ENCODE measurements at regions not wholly inside any gene's neighbourhood (a gene's known extent, or its start where the extent isn't known, plus 50 kb on each side); places are given as distances from the start of the nearest gene placed in this dataset.
"Not testable (repeated sequence)": the region's sequence is repeated elsewhere in the genome, so short reads cannot be mapped to it uniquely, and the experiment has no call there.

DNA sequence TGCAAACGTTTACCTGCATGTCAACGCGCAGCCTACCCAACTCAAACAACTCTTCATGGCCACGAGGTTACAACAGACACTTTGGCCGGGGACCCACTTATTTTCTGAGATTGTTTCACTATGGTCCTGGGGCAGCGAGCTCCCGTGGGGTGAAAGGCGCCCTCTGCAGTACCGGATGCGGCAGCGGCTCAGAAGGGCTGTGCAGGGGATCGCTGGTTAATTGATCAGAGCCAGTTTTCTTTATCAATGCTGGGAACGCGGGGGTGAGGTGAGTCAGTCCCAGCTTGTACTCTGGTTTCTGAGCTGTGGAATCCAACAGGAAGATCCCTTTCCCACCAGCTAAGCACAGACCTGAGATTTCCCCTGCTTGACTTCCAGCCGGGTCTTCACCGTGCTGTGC lies 366.5 kb upstream of the KLF6 start:
- peaks cover 4% of the 10 kb centered on the region for H3K9me3 Mint-ChIP-seq
- ATAC-seq (ENCODE audit: low read depth) (no peak), DNase-seq (no peak)
- H3K36me3 Mint-ChIP-seq = peaks cover 10% of the 10 kb centered on the region
- POLR2A ChIA-PET = interaction anchor here (1.3 kb wide), 1 partner anchor 366 kb away, joined by 4 read pairs; the partner anchor contains the start of gene KLF6
- H3K27me3 Mint-ChIP-seq = no peaks in the 10 kb centered on the region
- peak overlapping the region; percentile 21 for H3K27ac Mint-ChIP-seq
- no peak overlapping the region for H3K4me3 Mint-ChIP-seq
- H3K4me1 Mint-ChIP-seq = peaks cover 17% of the 10 kb centered on the region

DNA sequence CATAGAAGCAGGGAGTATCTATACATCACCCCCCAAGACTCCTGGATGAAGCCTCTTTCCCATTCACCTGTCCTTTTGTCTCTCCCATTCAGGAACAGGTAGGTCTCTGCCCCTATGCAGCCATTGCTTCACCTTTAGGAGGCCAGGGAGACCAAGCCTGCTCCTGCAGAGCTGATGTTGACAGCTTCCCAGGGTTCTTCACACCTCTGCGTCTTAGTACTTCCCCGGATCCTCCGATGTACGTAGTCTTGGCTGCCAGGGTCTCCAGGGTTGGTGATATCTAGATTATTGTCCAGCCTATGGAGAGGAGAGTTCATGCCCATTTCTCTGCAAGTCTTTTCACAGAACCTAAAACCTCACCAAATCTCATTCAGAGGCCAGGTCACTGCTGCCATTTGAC lies 365.7 kb upstream of the KLF6 start:
- H3K4me1 Mint-ChIP-seq = peaks cover 19% of the 10 kb centered on the region
- H3K9me3 Mint-ChIP-seq = peaks cover 9% of the 10 kb centered on the region
- DNase-seq (no peak), ATAC-seq (ENCODE audit: low read depth) (no peak)
- no peaks in the 10 kb centered on the region for H3K27me3 Mint-ChIP-seq
- POLR2A ChIA-PET = no interaction called here
- H3K27ac Mint-ChIP-seq = no peak overlapping the region
- H3K36me3 Mint-ChIP-seq = peaks cover 14% of the 10 kb centered on the region
- H3K4me3 Mint-ChIP-seq = no peak overlapping the region

DNA sequence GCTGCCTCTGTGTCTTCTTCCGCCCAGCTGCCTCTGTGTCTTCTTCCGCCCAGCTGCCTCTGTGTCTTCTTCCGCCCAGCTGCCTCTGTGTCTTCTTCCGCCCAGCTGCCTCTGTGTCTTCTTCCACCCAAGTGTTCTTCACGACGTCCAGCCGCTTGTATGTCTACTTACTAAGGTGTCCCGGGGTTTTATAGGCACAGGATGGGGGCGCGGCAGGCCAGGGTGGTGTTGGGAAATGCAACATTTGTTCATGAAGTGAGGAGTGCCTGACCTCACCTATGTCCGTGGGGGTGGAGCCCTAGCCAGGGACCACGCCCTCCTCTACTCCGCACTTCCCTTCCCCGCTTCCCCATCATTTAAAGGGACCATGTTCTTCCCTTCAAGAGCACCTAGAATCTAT lies 364.5 kb upstream of the KLF6 start:
- H3K27ac Mint-ChIP-seq; POLR2A ChIA-PET; H3K4me3 Mint-ChIP-seq; DNase-seq; H3K9me3 Mint-ChIP-seq; H3K27me3 Mint-ChIP-seq; ATAC-seq (ENCODE audit: low read depth): not testable (repeated sequence)
- H3K36me3 Mint-ChIP-seq = peaks cover 15% of the 10 kb centered on the region
- peaks cover 14% of the 10 kb centered on the region for H3K4me1 Mint-ChIP-seq

DNA sequence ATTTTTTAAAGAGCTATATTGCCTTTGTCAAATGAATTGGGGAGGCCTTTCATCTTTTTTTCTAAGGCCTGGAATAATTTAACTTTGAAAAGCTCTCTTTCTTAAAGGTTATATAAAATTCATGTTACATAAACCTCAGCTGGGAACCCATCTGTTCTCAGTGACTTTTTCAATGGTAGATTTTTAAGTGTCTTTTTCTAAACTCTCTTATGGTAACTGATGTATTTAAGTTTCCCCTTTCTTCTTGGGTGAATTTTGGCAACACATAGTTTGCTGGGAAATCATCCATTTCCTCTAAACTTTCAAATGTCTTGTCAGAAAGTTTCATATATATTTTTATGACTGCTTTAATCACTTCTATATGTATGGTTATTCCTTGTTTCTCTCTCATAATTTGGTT lies 362.2 kb upstream of the KLF6 start:
- no peak for DNase-seq
- Mint-ChIP-seq H3K4me1 (peaks cover 4% of the 10 kb centered on the region), H3K27me3 (no peaks in the 10 kb centered on the region), H3K36me3 (peaks cover 18% of the 10 kb centered on the region), H3K27ac (no peak overlapping the region), H3K4me3 (no peak overlapping the region), H3K9me3 (peaks cover 10% of the 10 kb centered on the region)
- no peak for ATAC-seq (ENCODE audit: low read depth)
- POLR2A ChIA-PET = no interaction called here

DNA sequence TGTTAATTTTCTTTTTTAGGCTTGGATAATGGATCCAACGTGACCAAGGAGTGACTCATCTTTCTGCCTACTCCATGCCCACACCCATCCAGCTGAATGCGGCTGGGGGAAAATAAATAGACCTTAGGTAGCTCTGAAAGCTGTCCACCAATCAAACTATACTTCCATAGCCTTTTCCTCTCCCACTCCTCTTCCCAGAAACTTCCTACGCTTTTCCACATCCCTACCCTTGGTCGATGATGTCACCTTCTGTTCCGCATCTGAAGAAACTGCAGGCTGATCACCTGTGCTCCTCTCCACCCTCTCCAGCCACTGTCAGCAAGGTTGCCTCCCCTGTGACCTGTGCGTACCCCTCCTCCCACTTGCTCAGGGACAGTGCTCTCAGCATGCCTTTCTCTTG lies 359.8 kb upstream of the KLF6 start:
- peaks cover 31% of the 10 kb centered on the region for H3K36me3 Mint-ChIP-seq
- POLR2A ChIA-PET = no interaction called here
- H3K4me3 Mint-ChIP-seq = no peak overlapping the region
- H3K4me1 Mint-ChIP-seq = peaks cover 2% of the 10 kb centered on the region
- DNase-seq = no peak
- peaks cover 23% of the 10 kb centered on the region for H3K9me3 Mint-ChIP-seq
- no peak overlapping the region for H3K27ac Mint-ChIP-seq
- ATAC-seq (ENCODE audit: low read depth) = no peak
- no peaks in the 10 kb centered on the region for H3K27me3 Mint-ChIP-seq

DNA sequence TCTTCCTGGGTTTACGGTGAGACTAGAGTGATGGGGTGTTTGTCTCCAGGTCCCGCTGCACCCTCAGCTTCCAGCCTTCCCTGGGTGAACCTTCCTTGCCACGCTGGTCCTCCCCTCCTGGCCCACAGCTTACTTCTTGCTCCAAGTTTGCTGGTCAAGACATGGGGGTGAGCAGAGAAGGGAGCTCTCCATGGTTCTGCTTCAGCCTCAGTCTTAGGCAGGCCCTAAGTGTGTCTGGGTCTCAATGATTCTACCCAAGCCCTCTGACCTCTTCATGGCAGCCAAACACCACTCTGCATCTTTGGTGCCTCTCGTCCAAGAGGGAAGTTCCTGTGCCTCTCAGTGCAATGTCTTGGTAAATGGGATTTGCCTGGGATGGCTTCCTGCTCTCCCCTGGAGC lies 356.5 kb upstream of the KLF6 start:
- Mint-ChIP-seq H3K9me3 (peaks cover 31% of the 10 kb centered on the region), H3K4me1 (peaks cover 5% of the 10 kb centered on the region), H3K36me3 (peaks cover 38% of the 10 kb centered on the region), H3K27me3 (no peaks in the 10 kb centered on the region), H3K27ac (no peak overlapping the region), H3K4me3 (no peak overlapping the region)
- POLR2A ChIA-PET = interaction anchor here (1.2 kb wide), 1 partner anchor 356 kb away, joined by 3 read pairs; the partner anchor contains the start of gene KLF6
- ATAC-seq (ENCODE audit: low read depth) (no peak), DNase-seq (no peak)

DNA sequence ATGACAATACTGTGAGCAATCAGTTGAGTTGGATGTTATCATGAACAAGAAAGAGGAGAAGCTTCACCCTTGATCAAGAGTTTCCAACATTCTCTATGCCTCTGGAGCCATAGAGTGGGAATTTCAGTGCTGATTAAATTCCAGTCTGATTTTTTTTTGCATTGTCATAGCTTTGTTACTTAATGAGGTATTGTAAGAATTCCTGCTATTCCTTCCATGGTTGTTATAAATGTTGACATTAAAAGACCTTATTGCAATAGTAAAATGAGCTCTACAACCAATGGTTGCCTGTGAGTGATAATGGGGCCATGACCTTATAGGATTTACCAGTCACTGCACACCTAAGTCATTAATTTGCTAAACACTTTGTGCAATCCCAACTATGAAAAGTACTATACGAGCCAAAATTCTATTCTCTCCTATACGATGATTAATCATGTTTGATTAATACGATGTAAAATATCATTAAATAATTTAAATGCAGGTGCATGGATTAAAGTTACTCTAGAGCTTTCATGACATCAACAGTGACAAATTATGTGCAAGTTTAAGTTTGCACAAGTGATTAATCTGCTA lies 353.2 kb upstream of the KLF6 start:
- Mint-ChIP-seq H3K9me3 (peaks cover 24% of the 10 kb centered on the region), H3K27ac (no peak overlapping the region), H3K4me3 (no peak overlapping the region), H3K36me3 (peaks cover 48% of the 10 kb centered on the region), H3K4me1 (peaks cover 18% of the 10 kb centered on the region), H3K27me3 (no peaks in the 10 kb centered on the region)
- ATAC-seq (ENCODE audit: low read depth) (no peak), DNase-seq (no peak)
- POLR2A ChIA-PET = no interaction called here

DNA sequence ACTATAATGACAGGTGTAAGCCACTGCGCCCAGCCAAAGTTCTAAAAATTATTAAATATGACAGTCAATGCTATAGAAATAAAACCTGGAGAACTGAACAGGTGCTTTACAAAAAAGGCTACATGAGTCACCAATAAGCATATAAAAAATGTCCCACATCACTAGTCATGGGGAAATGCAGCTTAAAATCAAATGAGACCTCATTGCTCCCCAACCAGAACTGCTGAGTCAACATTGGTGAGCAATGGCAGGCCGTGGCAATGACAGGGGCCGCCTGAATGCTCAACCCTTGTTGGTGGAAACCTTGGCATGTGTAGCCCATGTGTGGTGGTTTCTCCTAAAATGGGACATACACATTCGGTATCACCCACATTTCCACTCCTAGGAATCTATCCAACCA lies 352.3 kb upstream of the KLF6 start:
- Mint-ChIP-seq H3K27ac (no peak overlapping the region), H3K27me3 (no peaks in the 10 kb centered on the region), H3K36me3 (peaks cover 45% of the 10 kb centered on the region), H3K4me3 (no peak overlapping the region), H3K9me3 (peaks cover 22% of the 10 kb centered on the region), H3K4me1 (peaks cover 21% of the 10 kb centered on the region)
- no peak for ATAC-seq (ENCODE audit: low read depth)
- DNase-seq = no peak
- POLR2A ChIA-PET = no interaction called here

DNA sequence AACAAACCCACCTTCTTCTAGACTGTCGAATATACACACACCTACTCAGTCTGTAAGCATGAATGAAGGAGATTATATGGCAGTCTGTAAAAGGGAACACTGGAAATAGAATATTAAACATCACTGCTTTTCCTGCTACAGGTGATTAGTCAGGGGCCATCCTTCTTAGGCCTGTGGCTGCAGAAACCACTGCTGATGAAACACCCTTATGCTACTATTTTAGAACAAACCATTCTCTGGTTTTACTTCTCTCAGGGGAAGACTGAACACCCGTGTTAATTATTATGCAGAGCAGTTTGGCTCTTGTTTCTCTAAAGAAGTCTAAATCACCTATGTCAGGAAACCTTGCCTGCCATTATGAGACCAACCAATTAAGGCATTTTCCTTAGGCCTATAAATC lies 351.1 kb upstream of the KLF6 start:
- peaks cover 21% of the 10 kb centered on the region for H3K4me1 Mint-ChIP-seq
- H3K4me3 Mint-ChIP-seq = no peak overlapping the region
- peaks cover 14% of the 10 kb centered on the region for H3K9me3 Mint-ChIP-seq
- ATAC-seq (ENCODE audit: low read depth) (peak; percentile 6), DNase-seq (no peak)
- peak overlapping the region; percentile 76 for H3K27ac Mint-ChIP-seq
- H3K36me3 Mint-ChIP-seq = peaks cover 37% of the 10 kb centered on the region
- POLR2A ChIA-PET = interaction anchor here (0.5 to 1.4 kb wide), 2 partner anchors 326 to 351 kb away, joined by 3 to 6 read pairs; partner anchors contain the start of gene KLF6
- H3K27me3 Mint-ChIP-seq = no peaks in the 10 kb centered on the region

DNA sequence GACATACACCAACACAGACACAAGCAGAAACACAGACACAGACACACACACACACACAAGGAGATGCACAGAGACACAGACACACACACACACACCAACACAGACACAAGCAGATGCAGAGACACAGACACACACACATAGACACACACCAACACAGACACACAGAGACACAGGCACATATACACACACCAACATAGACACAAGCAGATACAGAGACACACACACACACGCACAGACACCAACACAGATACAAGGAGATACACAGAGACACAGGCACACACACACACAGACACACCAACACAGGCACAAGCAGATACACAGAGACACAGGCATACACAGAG lies 347.2 kb upstream of the KLF6 start:
- peaks cover 2% of the 10 kb centered on the region for H3K9me3 Mint-ChIP-seq
- H3K27me3 Mint-ChIP-seq = no peaks in the 10 kb centered on the region
- H3K27ac Mint-ChIP-seq = no peak overlapping the region
- POLR2A ChIA-PET = interaction anchor here (0.6 to 5.8 kb wide), 7 partner anchors 72 to 348 kb away, joined by 3 to 74 read pairs (median 9); partner anchors contain the start of gene KLF6
- ATAC-seq (ENCODE audit: low read depth) = no peak
- DNase-seq = no peak
- peaks cover 35% of the 10 kb centered on the region for H3K36me3 Mint-ChIP-seq
- H3K4me3 Mint-ChIP-seq = no peak overlapping the region
- H3K4me1 Mint-ChIP-seq = peaks cover 46% of the 10 kb centered on the region

DNA sequence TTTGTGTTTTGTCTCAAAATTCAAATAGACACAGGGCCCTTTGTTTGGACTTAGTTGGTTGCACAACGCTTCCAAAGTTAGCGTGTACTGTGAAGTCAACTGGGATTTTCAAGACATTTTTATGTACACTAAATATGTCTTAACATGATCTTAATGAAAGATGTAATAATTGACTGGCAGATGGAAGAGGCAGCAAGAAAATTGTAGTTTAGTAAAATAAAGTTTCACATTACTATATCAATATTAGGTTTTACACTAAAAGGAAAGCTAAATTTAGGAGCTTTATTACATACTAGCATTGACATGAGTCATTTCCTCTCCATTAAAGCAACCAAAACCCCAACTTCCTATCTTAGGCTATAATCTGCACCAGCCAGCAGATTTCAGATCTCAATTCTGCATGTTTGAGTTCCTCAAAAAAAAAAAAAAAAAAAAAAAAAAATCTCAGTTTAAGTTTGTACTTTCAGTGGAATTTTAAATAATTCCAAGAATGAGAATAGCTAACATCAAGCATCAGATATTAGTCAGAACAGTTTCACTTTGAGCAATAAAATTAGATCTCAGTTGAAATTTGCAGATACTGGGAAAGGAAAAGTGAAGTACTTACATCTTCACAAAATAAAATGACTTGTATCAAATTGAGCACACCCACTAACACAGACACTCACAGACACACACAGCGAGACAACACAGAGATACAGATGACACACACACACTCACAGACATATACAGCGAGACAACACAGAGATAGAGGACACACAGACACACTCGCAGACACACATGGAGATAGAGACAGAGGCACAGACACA lies 346.6 kb upstream of the KLF6 start:
- Mint-ChIP-seq H3K36me3 (peaks cover 37% of the 10 kb centered on the region), H3K27ac (no peak overlapping the region), H3K9me3 (peaks cover 3% of the 10 kb centered on the region), H3K4me3 (no peak overlapping the region), H3K4me1 (peaks cover 44% of the 10 kb centered on the region), H3K27me3 (no peaks in the 10 kb centered on the region)
- POLR2A ChIA-PET = interaction anchor here (0.5 to 5.8 kb wide), 16 partner anchors 18 to 374 kb away, joined by 3 to 74 read pairs (median 6); partner anchors contain the start of gene KLF6
- DNase-seq = peak; percentile 36
- ATAC-seq (ENCODE audit: low read depth) = peak; percentile 73

DNA sequence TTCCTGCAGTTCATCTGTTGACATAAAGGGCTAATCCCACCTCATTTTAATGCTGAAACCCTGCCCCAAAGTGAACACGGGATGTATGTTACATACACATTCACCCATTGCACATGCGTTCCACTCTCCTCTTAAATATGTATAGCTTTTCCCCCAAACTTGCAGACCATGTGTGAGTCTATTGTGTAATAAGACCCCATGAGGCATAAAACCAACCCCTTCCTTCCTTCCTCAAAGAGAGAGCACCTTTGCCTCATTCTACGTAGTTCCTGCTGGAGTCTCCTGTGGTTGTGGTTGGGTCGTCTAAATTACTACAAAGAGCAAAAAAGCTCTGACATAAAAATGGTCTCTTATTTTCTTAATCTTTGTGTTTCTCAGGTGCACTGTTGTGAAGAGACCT lies 345.7 kb upstream of the KLF6 start:
- no peak overlapping the region for H3K4me3 Mint-ChIP-seq
- no peaks in the 10 kb centered on the region for H3K27me3 Mint-ChIP-seq
- H3K4me1 Mint-ChIP-seq = peaks cover 42% of the 10 kb centered on the region
- no peak overlapping the region for H3K27ac Mint-ChIP-seq
- H3K9me3 Mint-ChIP-seq = peaks cover 8% of the 10 kb centered on the region
- ATAC-seq (ENCODE audit: low read depth) = peak; percentile 43
- peaks cover 39% of the 10 kb centered on the region for H3K36me3 Mint-ChIP-seq
- no peak for DNase-seq
- POLR2A ChIA-PET = interaction anchor here (0.7 to 5.8 kb wide), 9 partner anchors 154 to 373 kb away, joined by 3 to 74 read pairs (median 7); partner anchors contain the start of gene KLF6

DNA sequence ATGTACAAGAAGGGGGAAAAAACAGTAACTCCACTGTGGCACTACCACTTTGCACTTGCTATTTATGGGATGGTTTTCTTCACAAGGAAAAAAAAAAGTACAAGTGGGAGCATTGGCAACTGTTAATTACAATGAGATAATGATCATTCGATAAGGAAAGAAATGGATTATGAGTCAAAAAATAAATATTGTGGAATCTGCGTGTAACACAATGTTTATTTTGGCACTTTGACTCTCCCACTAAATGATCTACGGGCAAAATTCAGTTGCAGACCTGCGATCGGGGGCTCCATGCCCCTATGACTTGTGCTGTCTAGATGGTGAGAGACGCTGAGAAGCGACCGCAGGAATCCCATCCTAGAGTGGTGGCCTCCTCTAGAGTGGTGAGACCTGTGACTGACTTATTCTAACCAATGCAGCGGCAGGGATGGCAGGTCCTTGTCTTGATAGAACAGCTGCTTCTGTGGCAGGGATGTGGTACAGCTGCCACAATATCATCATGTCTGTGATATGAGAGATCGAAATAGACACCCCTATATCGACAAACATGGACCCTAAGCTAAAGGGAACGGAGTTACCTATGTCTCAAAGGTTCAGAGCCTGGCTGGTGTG lies 345.0 kb upstream of the KLF6 start:
- ATAC-seq (ENCODE audit: low read depth) (no peak), DNase-seq (no peak)
- H3K36me3 Mint-ChIP-seq = peaks cover 37% of the 10 kb centered on the region
- peak overlapping the region; percentile 70 for H3K27ac Mint-ChIP-seq
- peak overlapping the region; percentile 29 for H3K4me3 Mint-ChIP-seq
- POLR2A ChIA-PET = interaction anchor here (0.7 to 5.8 kb wide), 7 partner anchors 156 to 346 kb away, joined by 3 to 74 read pairs (median 7); partner anchors contain the start of gene KLF6
- H3K4me1 Mint-ChIP-seq = peaks cover 39% of the 10 kb centered on the region
- H3K27me3 Mint-ChIP-seq = no peaks in the 10 kb centered on the region
- peaks cover 11% of the 10 kb centered on the region for H3K9me3 Mint-ChIP-seq
